B cell (primary cell): ENCODE measurements at regions not wholly inside any gene's neighbourhood (a gene's known extent, or its start where the extent isn't known, plus 50 kb on each side); places are given as distances from the start of the nearest gene placed in this dataset.

Experiments used
- ATAC-seq: fragments of 200-7000 bp; cut with Tn5 transposase; one replicate; pipeline ENCODE4 v1.10.0; 2021; ENCODE audit warnings: low read depth, mild to moderate bottlenecking, moderate number of reproducible peaks, moderate library complexity
- CTCF ChIA-PET: fragments of 350-600 bp; sonication (Branson Sonifier 250); formaldehyde crosslinking; loops from one replicate; lab custom pipeline; 2021; ENCODE audit warnings: antibody characterized with exemption, inconsistent platforms; lab: Charles Lee
- POLR2A ChIA-PET: fragments of 350-600 bp; sonication (Branson Sonifier 250); formaldehyde crosslinking; loops from one replicate; lab custom pipeline; 2021; ENCODE audit warnings: antibody characterized with exemption; lab: Charles Lee
- DNase-seq: peaks from one replicate; pipeline ENCODE4 v3.0.0; 2013
- H2AFZ ChIP-seq: 2 replicates; pipeline ENCODE4 v1.6.1; 2012; ENCODE audit warnings: mild to moderate bottlenecking, low read depth, low read length; ENCODE audit not compliant: insufficient read depth, poor library complexity, severe bottlenecking
- H3K27ac ChIP-seq, 2 donors: 1 replicate in 1 of 2; 2 replicates in 1 of 2; pipeline ENCODE4 v1.5.1; 2012 to 2013; ENCODE audit warnings: low read length in 2 of 2, mild to moderate bottlenecking in 2 of 2, moderate library complexity in 1 of 2
- H3K27me3 ChIP-seq, 4 experiments: fragments of 200-600 bp in 1 of 4; sonication (generic) in 1 of 4; replicated peaks in 1 of 4; 1 replicate in 2 of 4; 2 replicates in 2 of 4; pipeline versions ENCODE4 v1.6.1 to v1.7.0; 2013 to 2016; ENCODE audit warnings: low read length in 3 of 4, mild to moderate bottlenecking in 2 of 4, mixed read lengths in 1 of 4, moderate library complexity in 1 of 4; ENCODE audit not compliant: insufficient read depth in 4 of 4, control insufficient read depth in 3 of 4; ENCODE audit errors: control extremely low read depth in 1 of 4
- H3K36me3 ChIP-seq, 2 experiments: replicated peaks in 1 of 2; 1 replicate in 1 of 2; 2 replicates in 1 of 2; pipeline versions ENCODE4 v1.6.1 to v1.7.1; 2013; ENCODE audit warnings: low read length in 1 of 2; ENCODE audit not compliant: insufficient read depth in 2 of 2, control insufficient read depth in 1 of 2; ENCODE audit errors: control extremely low read depth in 1 of 2, extremely low read depth in 1 of 2
- H3K4me1 ChIP-seq, 2 donors: fragments of 200-600 bp in 1 of 2; sonication (generic) in 1 of 2; 1 replicate in 1 of 2; 2 replicates in 1 of 2; pipeline versions ENCODE4 v1.5.1 to v1.6.1; 2013 to 2017; ENCODE audit warnings: low read length in 2 of 2; ENCODE audit not compliant: control insufficient read depth in 2 of 2, insufficient read depth in 2 of 2
- H3K4me2 ChIP-seq: replicated peaks from 2 replicates; pipeline ENCODE3; 2012; ENCODE audit warnings: mild to moderate bottlenecking, low read depth, low read length; ENCODE audit not compliant: poor library complexity, severe bottlenecking
- H3K4me3 ChIP-seq, 5 experiments: fragments of 200-600 bp in 1 of 5; sonication (generic) in 1 of 5; 1 replicate in 3 of 5; 2 replicates in 2 of 5; pipeline versions ENCODE4 v1.5.1 to v1.7.0; 2011 to 2016; ENCODE audit warnings: low read length in 4 of 5, mild to moderate bottlenecking in 4 of 5, low read depth in 2 of 5, control low read depth in 1 of 5, moderate library complexity in 1 of 5; ENCODE audit not compliant: insufficient read depth in 1 of 5; ENCODE audit errors: control extremely low read depth in 1 of 5, extremely low read depth in 1 of 5
- H3K79me2 ChIP-seq: fragments of 200-600 bp; sonication (generic); one replicate; pipeline ENCODE4 v1.6.0; 2016; ENCODE audit warnings: low read length; ENCODE audit not compliant: control insufficient read depth, insufficient read depth
- H3K9ac ChIP-seq: fragments of 200-600 bp; sonication (generic); 2 replicates; pipeline ENCODE4 v1.6.1; 2017; ENCODE audit warnings: mild to moderate bottlenecking, low read length, moderate library complexity
- H3K9me3 ChIP-seq, 3 donors: one replicate each; pipeline versions ENCODE4 v1.6.1 to v1.7.1; 2013; ENCODE audit warnings: low read length in 2 of 3; ENCODE audit not compliant: control insufficient read depth in 2 of 3, insufficient read depth in 1 of 3; ENCODE audit errors: control extremely low read depth in 1 of 3
- H4K20me1 ChIP-seq: 2 replicates; pipeline ENCODE4 v1.6.0; 2012; ENCODE audit warnings: mild to moderate bottlenecking, low read length; ENCODE audit not compliant: insufficient read depth, control insufficient read depth, poor library complexity, severe bottlenecking
- H3K27ac Mint-ChIP-seq: one replicate; pipeline ENCODE4 v1.8.0; 2021; ENCODE audit warnings: mixed read lengths
- H3K27me3 Mint-ChIP-seq: one replicate; pipeline ENCODE4 v1.8.0; 2021; ENCODE audit warnings: mixed read lengths
- H3K4me1 Mint-ChIP-seq: one replicate; pipeline ENCODE4 v1.8.0; 2021; ENCODE audit warnings: mixed read lengths
- H3K4me3 Mint-ChIP-seq: one replicate; pipeline ENCODE4 v1.8.0; 2021; ENCODE audit warnings: mixed read lengths
- H3K9me3 Mint-ChIP-seq: one replicate; pipeline ENCODE4 v1.8.0; 2022; ENCODE audit warnings: mixed read lengths; ENCODE audit not compliant: insufficient read depth
- CTCF ChIP-seq: fragments of 200-600 bp; IDR thresholded peaks from one replicate; pipeline ENCODE4 v1.8.0; 2022; ENCODE audit warnings: antibody characterized with exemption, mild to moderate bottlenecking
- EZH2 ChIP-seq: IDR thresholded peaks from 2 replicates; pipeline ENCODE4 v1.6.1; 2012; ENCODE audit warnings: borderline replicate concordance, low read depth, mild to moderate bottlenecking, moderate library complexity, low read length; ENCODE audit not compliant: insufficient read depth, poor library complexity, severe bottlenecking
- WGBS: methylation state at CpG from one replicate; pipeline ENCODE4 v1.1.5; 2013; ENCODE audit warnings: missing lambda C conversion rate; ENCODE audit not compliant: insufficient coverage; 5-methylcytosine and 5-hydroxymethylcytosine counted together
- intact Hi-C: fragments of 100-400 bp; cut with micrococcal nuclease; formaldehyde crosslinking; loops from one replicate; pipeline ENCODE4 v1.10.0; 2022

GRCh38 chr4:56156141-56156540 is 207.4 kb downstream of the CEP135 start:
- CTCF ChIA-PET: no interaction called here
- no peak for ATAC-seq
- Histone ChIP-seq H3K36me3 (no peaks in the 10 kb centered on the region), H3K27ac (no peak overlapping the region), H3K4me2 (no peak overlapping the region), H3K4me3 (no peak overlapping the region), H3K4me1 (no peaks in the 10 kb centered on the region), H3K27me3 (no peaks in the 10 kb centered on the region), H2AFZ (no peak overlapping the region), H3K9me3 (no peaks in the 10 kb centered on the region), H3K79me2 (no peaks in the 10 kb centered on the region), H4K20me1 (no peaks in the 10 kb centered on the region), H3K9ac (no peak overlapping the region)
- H3K27me3 Mint-ChIP-seq: peaks cover 3% of the 10 kb centered on the region
- intact Hi-C loops: no loop called here
- TF ChIP-seq CTCF (no peak), EZH2 (no peak)
- H3K27ac Mint-ChIP-seq: no peak overlapping the region
- WGBS: 94% methylated on average over 4 of the region's 6 CpGs
- POLR2A ChIA-PET: interaction anchor here (0.6 kb wide), 1 partner anchor 21 kb away, joined by 4 read pairs; no protein-coding TSS in a partner anchor
- H3K4me3 Mint-ChIP-seq: no peak overlapping the region
- H3K4me1 Mint-ChIP-seq: no peaks in the 10 kb centered on the region
- H3K9me3 Mint-ChIP-seq: no peaks in the 10 kb centered on the region
- DNase-seq: no peak

- Histone ChIP-seq H3K36me3 (no peaks in the 10 kb centered on the region), H3K79me2 (no peaks in the 10 kb centered on the region), H3K9ac (no peak overlapping the region), H2AFZ (no peak overlapping the region), H3K27me3 (no peaks in the 10 kb centered on the region), H3K4me1 (no peaks in the 10 kb centered on the region), H3K9me3 (no peaks in the 10 kb centered on the region), H4K20me1 (no peaks in the 10 kb centered on the region), H3K4me3 (no peak overlapping the region), H3K4me2 (no peak overlapping the region), H3K27ac (no peak overlapping the region)
- no peak overlapping the region for H3K27ac Mint-ChIP-seq
- ChIA-PET CTCF (no interaction called here), POLR2A (interaction anchor here (0.6 kb wide), 1 partner anchor 21 kb away, joined by 4 read pairs; no protein-coding TSS in a partner anchor)
- no peak for ATAC-seq
- intact Hi-C loops: no loop called here
- H3K4me3 Mint-ChIP-seq: no peak overlapping the region
- H3K9me3 Mint-ChIP-seq: no peaks in the 10 kb centered on the region
- no peak for DNase-seq
- H3K4me1 Mint-ChIP-seq: no peaks in the 10 kb centered on the region
- TF ChIP-seq CTCF (no peak), EZH2 (no peak)
- peaks cover 3% of the 10 kb centered on the region for H3K27me3 Mint-ChIP-seq
- no CpG with 5 or more reads among the region's 4 CpGs for WGBS
Measured at GRCh38 chr4:56155432-56155831, 206.7 kb downstream of the CEP135 start.
